OCI-LY1 (cell line): ENCODE measurements at regions not wholly inside any gene's neighbourhood (a gene's known extent, or its start where the extent isn't known, plus 50 kb on each side); places are given as distances from the start of the nearest gene placed in this dataset.

Source experiments
- H2AFZ ChIP-seq: fragments of 200-600 bp; sonication (generic), shearing (Covaris generic); 2 replicates; pipeline ENCODE4 v1.6.0; 2014; ENCODE audit warnings: antibody characterized with exemption, mild to moderate bottlenecking, low read length
- H3F3A ChIP-seq: fragments of 200-600 bp; sonication (generic), shearing (Covaris generic); 2 replicates; pipeline ENCODE4 v1.6.0; 2014; ENCODE audit warnings: mild to moderate bottlenecking, antibody characterized with exemption, low read length, moderate library complexity; ENCODE audit not compliant: insufficient read depth
- H3K27ac ChIP-seq: fragments of 200-600 bp; sonication (generic); 2 replicates; pipeline ENCODE4 v1.5.1; 2014; ENCODE audit warnings: low read length, mixed run types, mild to moderate bottlenecking, low read depth; ENCODE audit not compliant: poor library complexity, severe bottlenecking
- H3K27me3 ChIP-seq: fragments of 200-600 bp; sonication (generic); 2 replicates; pipeline ENCODE4 v1.6.0; 2014; ENCODE audit warnings: antibody characterized with exemption, mild to moderate bottlenecking, low read length, moderate library complexity; ENCODE audit not compliant: insufficient read depth
- H3K36me3 ChIP-seq: fragments of 200-600 bp; sonication (generic); 2 replicates; pipeline ENCODE4 v1.6.1; 2014; ENCODE audit warnings: mild to moderate bottlenecking, antibody characterized with exemption, low read length, moderate library complexity, mixed read lengths; ENCODE audit not compliant: insufficient read depth
- H3K4me1 ChIP-seq: fragments of 200-600 bp; sonication (generic); 2 replicates; pipeline ENCODE4 v1.5.1; 2014; ENCODE audit warnings: mild to moderate bottlenecking, low read length, moderate library complexity; ENCODE audit not compliant: insufficient read depth, severe bottlenecking
- H3K4me2 ChIP-seq: fragments of 200-600 bp; sonication (generic), shearing (Covaris generic); 2 replicates; pipeline ENCODE4 v1.6.1; 2014; ENCODE audit warnings: low read length
- H3K4me3 ChIP-seq: fragments of 200-600 bp; sonication (generic); 2 replicates; pipeline ENCODE4 v1.5.1; 2014; ENCODE audit warnings: low read length, low read depth, mild to moderate bottlenecking, mixed read lengths; ENCODE audit not compliant: poor library complexity, severe bottlenecking
- H3K79me2 ChIP-seq: fragments of 200-600 bp; shearing (Covaris generic); 2 replicates; pipeline ENCODE4 v1.6.1; 2016; ENCODE audit warnings: mixed run types, low read length, mixed read lengths; ENCODE audit not compliant: insufficient read depth
- H3K9ac ChIP-seq: fragments of 200-600 bp; sonication (generic), shearing (Covaris generic); 2 replicates; pipeline ENCODE4 v1.6.1; 2014; ENCODE audit warnings: mild to moderate bottlenecking, low read length, mixed read lengths
- H3K9me2 ChIP-seq: fragments of 200-600 bp; sonication (generic), shearing (Covaris generic); 2 replicates; pipeline ENCODE4 v1.6.1; 2014; ENCODE audit warnings: low read depth, mild to moderate bottlenecking, low read length, mixed read lengths
- H3K9me3 ChIP-seq: fragments of 200-600 bp; shearing (Covaris generic); 2 replicates; pipeline ENCODE4 v1.6.1; 2014; ENCODE audit warnings: low read length, mixed read lengths
- H4K20me1 ChIP-seq: fragments of 200-600 bp; sonication (generic), shearing (Covaris generic); 2 replicates; pipeline ENCODE4 v1.6.0; 2016; ENCODE audit warnings: mild to moderate bottlenecking, low read length; ENCODE audit not compliant: insufficient read depth
- CTCF ChIP-seq: fragments of 200-600 bp; sonication (generic), shearing (Covaris generic); IDR thresholded peaks from 2 replicates; pipeline ENCODE4 v1.5.1; 2017; ENCODE audit warnings: mild to moderate bottlenecking, antibody characterized with exemption, low read length, moderate library complexity, mixed read lengths
- EZH2 ChIP-seq: fragments of 200-600 bp; sonication (generic), shearing (Covaris generic); IDR thresholded peaks from 2 replicates; pipeline ENCODE4 v1.8.0; 2017; ENCODE audit warnings: borderline replicate concordance, mixed run types, mild to moderate bottlenecking, antibody characterized with exemption, low read length, moderate library complexity, mixed read lengths

DNA sequence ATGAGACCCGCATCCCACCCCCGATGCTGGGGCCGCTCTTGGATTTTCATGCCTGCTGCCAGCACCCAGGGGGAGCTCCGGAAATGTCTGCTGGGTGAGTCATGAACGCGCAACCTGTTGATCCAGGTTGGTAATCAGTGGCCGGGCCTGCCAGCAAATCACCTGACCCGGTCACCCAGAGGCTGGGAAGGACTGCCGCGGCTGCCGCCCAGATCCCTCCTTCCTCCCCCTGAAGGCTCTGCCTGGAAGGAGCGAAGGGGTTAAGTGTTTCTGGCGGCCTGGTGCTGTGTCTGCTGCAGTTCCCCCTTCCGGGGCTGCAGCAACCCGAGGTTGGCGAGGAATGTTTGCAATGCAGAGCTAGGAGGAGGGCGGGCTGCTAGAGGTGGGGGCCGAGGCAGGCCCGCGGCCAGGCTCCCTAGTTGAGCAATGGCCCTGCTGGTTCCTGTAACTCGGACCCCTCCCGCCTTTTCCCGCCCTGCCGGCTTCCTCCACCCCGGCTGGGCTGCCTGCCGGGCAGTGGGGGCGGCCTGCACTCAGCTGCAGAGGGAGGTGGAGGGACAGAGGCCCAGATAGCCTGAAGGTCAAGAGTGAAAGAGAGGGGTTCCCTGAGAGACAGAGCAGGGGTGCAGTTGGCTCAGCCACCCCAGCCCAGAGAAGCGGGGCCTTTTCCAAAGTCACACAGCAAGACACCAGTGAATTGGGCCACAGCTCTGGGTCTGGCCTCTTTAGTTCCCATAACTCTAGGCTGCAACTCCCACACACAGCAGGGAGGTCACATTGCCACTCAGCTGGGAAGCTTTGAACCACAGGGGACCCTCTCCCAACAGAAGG is 156.3 kb upstream of the IER5L start:
- Histone ChIP-seq H3K27ac (no peak overlapping the region), H3F3A (no peaks in the 10 kb centered on the region), H3K4me2 (no peak overlapping the region), H3K36me3 (peaks cover 6% of the 10 kb centered on the region; the same call in 1 of the 2 replicates), H3K9ac (no peak overlapping the region), H3K9me2 (no peaks in the 10 kb centered on the region), H3K27me3 (peaks cover 21% of the 10 kb centered on the region), H3K4me1 (no peaks in the 10 kb centered on the region), H3K79me2 (no peaks in the 10 kb centered on the region), H3K9me3 (no peaks in the 10 kb centered on the region), H2AFZ (no peak overlapping the region), H3K4me3 (no peak overlapping the region), H4K20me1 (no peaks in the 10 kb centered on the region)
- no peak for TF ChIP-seq CTCF
- TF ChIP-seq EZH2: no peak

DNA sequence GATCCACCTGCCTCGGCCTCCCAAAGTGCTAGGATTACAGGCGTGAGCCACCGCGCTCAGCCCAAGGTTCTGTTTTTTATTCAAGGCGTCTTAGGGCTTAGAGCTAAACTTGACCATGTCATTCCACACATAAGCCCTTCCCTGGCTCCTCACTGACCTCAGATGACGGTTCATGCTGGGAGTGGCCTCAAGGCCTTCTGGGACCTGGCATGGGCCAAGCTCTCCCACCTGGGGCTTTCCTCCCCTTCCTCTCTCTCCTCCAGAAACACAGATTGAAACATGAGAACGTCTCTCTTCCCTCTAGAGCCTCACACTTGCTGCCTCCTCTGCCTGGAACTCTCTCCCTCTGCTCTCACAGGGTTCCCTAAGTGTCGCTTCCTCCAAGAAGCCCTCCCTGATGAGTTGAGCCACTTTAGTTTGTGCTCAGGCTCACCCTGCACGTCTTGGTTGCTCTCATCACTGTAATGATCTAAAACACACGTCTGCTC is 155.6 kb upstream of the IER5L start:
- no peak overlapping the region for H2AFZ ChIP-seq
- TF ChIP-seq EZH2: no peak
- H3K9me2 ChIP-seq: no peaks in the 10 kb centered on the region
- H3K9ac ChIP-seq: no peak overlapping the region
- no peaks in the 10 kb centered on the region for H3K79me2 ChIP-seq
- no peak overlapping the region for H3K4me2 ChIP-seq
- H4K20me1 ChIP-seq: no peaks in the 10 kb centered on the region
- peaks cover 21% of the 10 kb centered on the region for H3K27me3 ChIP-seq
- H3K9me3 ChIP-seq: no peaks in the 10 kb centered on the region
- no peaks in the 10 kb centered on the region for H3F3A ChIP-seq
- no peak overlapping the region for H3K4me3 ChIP-seq
- H3K4me1 ChIP-seq: no peaks in the 10 kb centered on the region
- H3K36me3 ChIP-seq: peaks cover 6% of the 10 kb centered on the region; the same call in 1 of the 2 replicates
- H3K27ac ChIP-seq: no peak overlapping the region

GRCh38 chr9:129332581-129332980 is 154.5 kb upstream of the IER5L start:
- Histone ChIP-seq H3K4me1 (no peaks in the 10 kb centered on the region), H3K36me3 (peaks cover 6% of the 10 kb centered on the region; the same call in 1 of the 2 replicates), H3K79me2 (no peaks in the 10 kb centered on the region), H4K20me1 (no peaks in the 10 kb centered on the region), H3K4me3 (no peak overlapping the region), H3K9ac (no peak overlapping the region), H2AFZ (no peak overlapping the region), H3K4me2 (no peak overlapping the region), H3K9me3 (no peaks in the 10 kb centered on the region), H3K27me3 (peaks cover 21% of the 10 kb centered on the region), H3F3A (no peaks in the 10 kb centered on the region), H3K9me2 (no peaks in the 10 kb centered on the region), H3K27ac (no peak overlapping the region)
- TF ChIP-seq EZH2 (no peak), CTCF (no peak)
